ENCODE measurements at regions not wholly inside any gene's neighbourhood (a gene's known extent, or its start where the extent isn't known, plus 50 kb on each side); places are given as distances from the start of the nearest gene placed in this dataset.

DNA sequence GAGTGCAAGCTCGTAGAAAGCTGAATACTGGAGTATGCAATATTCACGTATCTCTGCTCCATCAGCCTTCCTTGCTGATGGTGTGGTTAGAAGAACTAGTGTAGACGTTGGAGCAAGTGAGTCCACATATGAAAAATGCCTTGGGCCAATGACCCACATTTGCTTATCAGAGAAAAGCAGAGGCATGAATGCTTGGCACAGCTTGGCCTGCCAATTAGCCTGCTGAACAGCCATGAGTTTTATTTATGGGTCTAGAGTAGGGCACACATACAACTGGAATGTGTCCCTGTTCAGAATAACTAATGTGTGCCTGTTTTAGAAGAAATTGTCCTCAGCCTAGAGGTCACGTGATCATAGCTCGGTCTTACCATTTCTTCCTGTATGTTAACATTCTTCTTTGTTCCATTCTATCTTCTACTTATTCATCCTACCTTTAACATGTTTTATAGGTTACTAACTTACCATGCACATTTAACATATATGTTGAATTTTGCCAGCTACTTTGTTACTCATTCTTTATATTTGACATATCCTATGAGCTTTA, 432.7 kb upstream of the AADAT start:
- POLR2A ChIA-PET, result no interaction called here

GRCh38 chr4:170497689-170498088, 407.9 kb upstream of the AADAT start:
- Mint-ChIP-seq H3K9me3 (peaks cover 17% of the 10 kb centered on the region), H3K4me1 (0 out of 2 replicates have a peak, but pooled peaks cover 4% of the 10 kb centered on the region), H3K27ac (no peak overlapping the region), H3K4me3 (no peak overlapping the region), H3K36me3 (no peaks in the 10 kb centered on the region), H3K27me3 (ENCODE audit: low read depth) (no peaks in the 10 kb centered on the region)
- TF ChIP-seq ZBTB21 (CRISPR knock-in tag; IDR thresholded peaks at IDR 0.05; ENCODE audit: borderline replicate concordance) (no peak), EMX1 (CRISPR knock-in tag; IDR thresholded peaks at IDR 0.05) (no peak), TEAD1 (CRISPR knock-in tag; IDR thresholded peaks at IDR 0.05) (no peak), ATF6 (CRISPR knock-in tag; IDR thresholded peaks at IDR 0.05) (no peak), ZNF138 (CRISPR knock-in tag; conservative IDR thresholded peaks at IDR 0.05) (no peak), AR (CRISPR knock-in tag; IDR thresholded peaks at IDR 0.05) (no peak), ERG (CRISPR knock-in tag; IDR thresholded peaks at IDR 0.05) (no peak), ATF3 (CRISPR knock-in tag; conservative IDR thresholded peaks at IDR 0.05) (no peak), NR1H2 (CRISPR knock-in tag; IDR thresholded peaks at IDR 0.05) (no peak), RORB (CRISPR knock-in tag; IDR thresholded peaks at IDR 0.05) (no peak)
- TF ChIP-seq, protein P1, sequence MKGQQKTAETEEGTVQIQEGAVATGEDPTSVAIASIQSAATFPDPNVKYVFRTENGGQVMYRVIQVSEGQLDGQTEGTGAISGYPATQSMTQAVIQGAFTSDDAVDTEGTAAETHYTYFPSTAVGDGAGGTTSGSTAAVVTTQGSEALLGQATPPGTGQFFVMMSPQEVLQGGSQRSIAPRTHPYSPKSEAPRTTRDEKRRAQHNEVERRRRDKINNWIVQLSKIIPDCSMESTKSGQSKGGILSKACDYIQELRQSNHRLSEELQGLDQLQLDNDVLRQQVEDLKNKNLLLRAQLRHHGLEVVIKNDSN (CRISPR knock-in tag; IDR thresholded peaks at IDR 0.05), result no peak
- TF ChIP-seq, protein P2, sequence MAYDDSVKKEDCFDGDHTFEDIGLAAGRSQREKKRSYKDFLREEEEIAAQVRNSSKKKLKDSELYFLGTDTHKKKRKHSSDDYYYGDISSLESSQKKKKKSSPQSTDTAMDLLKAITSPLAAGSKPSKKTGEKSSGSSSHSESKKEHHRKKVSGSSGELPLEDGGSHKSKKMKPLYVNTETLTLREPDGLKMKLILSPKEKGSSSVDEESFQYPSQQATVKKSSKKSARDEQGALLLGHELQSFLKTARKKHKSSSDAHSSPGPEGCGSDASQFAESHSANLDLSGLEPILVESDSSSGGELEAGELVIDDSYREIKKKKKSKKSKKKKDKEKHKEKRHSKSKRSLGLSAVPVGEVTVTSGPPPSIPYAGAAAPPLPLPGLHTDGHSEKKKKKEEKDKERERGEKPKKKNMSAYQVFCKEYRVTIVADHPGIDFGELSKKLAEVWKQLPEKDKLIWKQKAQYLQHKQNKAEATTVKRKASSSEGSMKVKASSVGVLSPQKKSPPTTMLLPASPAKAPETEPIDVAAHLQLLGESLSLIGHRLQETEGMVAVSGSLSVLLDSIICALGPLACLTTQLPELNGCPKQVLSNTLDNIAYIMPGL (CRISPR knock-in tag; IDR thresholded peaks at IDR 0.05), result no peak
- TF ChIP-seq, protein P3, sequence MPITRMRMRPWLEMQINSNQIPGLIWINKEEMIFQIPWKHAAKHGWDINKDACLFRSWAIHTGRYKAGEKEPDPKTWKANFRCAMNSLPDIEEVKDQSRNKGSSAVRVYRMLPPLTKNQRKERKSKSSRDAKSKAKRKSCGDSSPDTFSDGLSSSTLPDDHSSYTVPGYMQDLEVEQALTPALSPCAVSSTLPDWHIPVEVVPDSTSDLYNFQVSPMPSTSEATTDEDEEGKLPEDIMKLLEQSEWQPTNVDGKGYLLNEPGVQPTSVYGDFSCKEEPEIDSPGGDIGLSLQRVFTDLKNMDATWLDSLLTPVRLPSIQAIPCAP (CRISPR knock-in tag; IDR thresholded peaks at IDR 0.05), result no peak
- ATAC-seq (no peak), DNase-seq (ENCODE audit: low spot score) (no peak)
- POLR2A ChIA-PET, result no interaction called here
- CTCF ChIA-PET, result no interaction called here

More for the DNA sequence above, 432.7 kb upstream of the AADAT start:
- Mint-ChIP-seq H3K27me3 (ENCODE audit: low read depth) (no peaks in the 10 kb centered on the region), H3K36me3 (no peaks in the 10 kb centered on the region), H3K4me3 (no peak overlapping the region), H3K9me3 (peaks cover 26% of the 10 kb centered on the region), H3K27ac (no peak overlapping the region), H3K4me1 (peaks cover 17% of the 10 kb centered on the region)
- no peak for ATAC-seq
- TF ChIP-seq IRF2 (CRISPR knock-in tag; IDR thresholded peaks at IDR 0.05; ENCODE audit: borderline replicate concordance, low read depth), result no peak
- no peak for TF ChIP-seq ZBTB21 (CRISPR knock-in tag; IDR thresholded peaks at IDR 0.05; ENCODE audit: borderline replicate concordance)
- TF ChIP-seq ZNF138 (CRISPR knock-in tag; conservative IDR thresholded peaks at IDR 0.05), result no peak
- TF ChIP-seq ZMAT4 (CRISPR knock-in tag; IDR thresholded peaks at IDR 0.05), result no peak
- TF ChIP-seq JAZF1 (CRISPR knock-in tag; IDR thresholded peaks at IDR 0.05), result no peak
- TF ChIP-seq, protein P4, sequence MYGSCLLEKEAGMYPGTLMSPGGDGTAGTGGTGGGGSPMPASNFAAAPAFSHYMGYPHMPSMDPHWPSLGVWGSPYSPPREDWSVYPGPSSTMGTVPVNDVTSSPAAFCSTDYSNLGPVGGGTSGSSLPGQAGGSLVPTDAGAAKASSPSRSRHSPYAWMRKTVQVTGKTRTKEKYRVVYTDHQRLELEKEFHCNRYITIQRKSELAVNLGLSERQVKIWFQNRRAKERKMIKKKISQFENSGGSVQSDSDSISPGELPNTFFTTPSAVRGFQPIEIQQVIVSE (CRISPR knock-in tag; IDR thresholded peaks at IDR 0.05; ENCODE audit: borderline replicate concordance), result no peak
- no peak for TF ChIP-seq OVOL2 (CRISPR knock-in tag; IDR thresholded peaks at IDR 0.05; ENCODE audit: borderline replicate concordance)
- TF ChIP-seq PRRX2 (CRISPR knock-in tag; IDR thresholded peaks at IDR 0.05), result no peak
- no peak for TF ChIP-seq ATF3 (CRISPR knock-in tag; conservative IDR thresholded peaks at IDR 0.05)
- no peak for TF ChIP-seq MYBL2 (CRISPR knock-in tag; IDR thresholded peaks at IDR 0.05)
- TF ChIP-seq NR3C1 (CRISPR knock-in tag; conservative IDR thresholded peaks at IDR 0.05; ENCODE audit: low read depth), result no peak
- CTCF ChIA-PET, result no interaction called here
- DNase-seq (ENCODE audit: low spot score), result no peak
